ENCODE measurements at regions not wholly inside any gene's neighbourhood (a gene's known extent, or its start where the extent isn't known, plus 50 kb on each side); places are given as distances from the start of the nearest gene placed in this dataset.

GRCh38 chr4:41880022-41880837, 55.0 kb upstream of the TMEM33 start:
- H3K9me3 Mint-ChIP-seq (ENCODE audit: low read depth): no peaks in the 10 kb centered on the region
- H3K27ac Mint-ChIP-seq: no peak overlapping the region
- no peak overlapping the region for H3K4me3 Mint-ChIP-seq (ENCODE audit: low read depth)
- H3K4me1 Mint-ChIP-seq (ENCODE audit: low read depth): peaks cover 14% of the 10 kb centered on the region
- no peaks in the 10 kb centered on the region for H3K36me3 Mint-ChIP-seq (ENCODE audit: insufficient read depth)
- TF ChIP-seq CTCF (IDR thresholded peaks at IDR 0.05; ENCODE audit: unreplicated experiment): no peak
- DNase-seq (ENCODE audit: low spot score, unreplicated experiment): no peak
- H3K27me3 Mint-ChIP-seq: peaks cover 94% of the 10 kb centered on the region

- no peak for TF ChIP-seq CTCF (IDR thresholded peaks at IDR 0.05; ENCODE audit: unreplicated experiment)
- DNase-seq (ENCODE audit: low spot score, unreplicated experiment): no peak
- H3K27ac Mint-ChIP-seq: no peak overlapping the region
- H3K9me3 Mint-ChIP-seq (ENCODE audit: low read depth): no peaks in the 10 kb centered on the region
- peaks cover 94% of the 10 kb centered on the region for H3K27me3 Mint-ChIP-seq
- no peaks in the 10 kb centered on the region for H3K36me3 Mint-ChIP-seq (ENCODE audit: insufficient read depth)
- peaks cover 14% of the 10 kb centered on the region for H3K4me1 Mint-ChIP-seq (ENCODE audit: low read depth)
- no peak overlapping the region for H3K4me3 Mint-ChIP-seq (ENCODE audit: low read depth)
Measured at GRCh38 chr4:41879552-41879951, 55.7 kb upstream of the TMEM33 start.

DNA sequence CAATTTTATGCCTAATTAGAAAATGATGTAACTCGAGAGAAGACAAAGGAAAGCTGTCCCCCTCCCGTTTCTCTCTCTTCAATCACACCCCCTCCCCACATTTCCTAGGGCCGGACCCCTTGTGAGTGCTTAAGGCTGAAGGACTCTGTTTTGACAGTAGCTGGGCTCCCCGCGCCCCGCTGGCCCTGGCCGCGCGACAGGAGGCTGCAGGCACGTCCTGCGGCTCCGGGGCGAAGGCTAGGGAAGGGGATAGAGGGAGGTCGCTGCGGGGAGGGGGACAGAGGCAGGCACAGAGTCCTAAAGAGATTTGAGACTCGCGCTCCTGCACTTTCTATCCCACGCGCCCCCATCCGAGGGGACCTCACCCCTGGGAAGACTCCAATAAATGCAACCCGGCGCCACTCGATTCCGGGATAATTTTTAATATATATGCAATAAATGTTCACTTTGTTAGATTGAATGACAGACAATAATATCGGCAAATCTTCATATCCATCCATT, 56.2 kb upstream of the TMEM33 start:
- peaks cover 14% of the 10 kb centered on the region for H3K4me1 Mint-ChIP-seq (ENCODE audit: low read depth)
- no peak overlapping the region for H3K27ac Mint-ChIP-seq
- no peak overlapping the region for H3K4me3 Mint-ChIP-seq (ENCODE audit: low read depth)
- H3K27me3 Mint-ChIP-seq: peaks cover 94% of the 10 kb centered on the region
- H3K36me3 Mint-ChIP-seq (ENCODE audit: insufficient read depth): no peaks in the 10 kb centered on the region
- H3K9me3 Mint-ChIP-seq (ENCODE audit: low read depth): no peaks in the 10 kb centered on the region
- DNase-seq (ENCODE audit: low spot score, unreplicated experiment): no peak
- TF ChIP-seq CTCF (IDR thresholded peaks at IDR 0.05; ENCODE audit: unreplicated experiment): no peak

DNA sequence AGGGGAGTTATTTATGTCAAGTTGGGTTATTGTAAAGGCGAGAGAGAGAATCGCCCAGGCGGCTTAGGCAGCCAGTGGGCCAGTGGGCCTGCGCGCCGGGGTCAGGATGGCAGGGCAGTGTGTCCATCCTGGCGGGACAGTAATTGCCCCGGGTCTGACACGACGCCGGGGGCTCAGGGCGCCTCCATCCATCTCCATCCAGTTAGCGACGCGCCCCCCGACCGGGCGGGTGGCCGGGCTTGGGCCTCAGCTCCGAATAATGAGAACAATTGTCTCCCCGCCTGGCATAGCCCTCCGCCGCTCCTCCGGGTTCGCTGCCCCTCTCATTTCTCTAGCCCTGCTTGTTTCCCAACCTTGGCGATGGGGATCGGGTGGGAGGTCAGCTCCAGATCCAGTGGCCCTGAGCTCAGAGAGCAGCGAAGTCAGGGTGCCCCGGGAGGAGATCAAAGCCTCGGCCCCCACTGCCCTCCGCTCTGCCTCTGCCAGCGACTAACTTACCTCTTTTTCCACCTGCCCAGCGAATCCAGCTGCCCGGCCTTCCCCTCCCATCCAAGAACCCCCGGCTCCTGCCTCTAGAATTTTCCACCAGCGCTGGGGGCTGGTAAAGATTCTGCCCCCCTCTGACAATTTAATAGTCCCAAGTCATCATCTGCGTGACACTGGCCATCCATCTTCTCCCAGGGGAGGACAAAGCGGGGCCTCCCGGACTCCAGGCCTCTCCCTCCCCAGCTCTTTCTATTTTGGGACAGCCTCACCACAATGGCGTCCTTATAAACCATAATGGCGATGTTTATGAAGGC, 56.9 kb upstream of the TMEM33 start:
- no peak for TF ChIP-seq CTCF (IDR thresholded peaks at IDR 0.05; ENCODE audit: unreplicated experiment)
- peaks cover 14% of the 10 kb centered on the region for H3K4me1 Mint-ChIP-seq (ENCODE audit: low read depth)
- no peak overlapping the region for H3K4me3 Mint-ChIP-seq (ENCODE audit: low read depth)
- H3K27me3 Mint-ChIP-seq: peaks cover 94% of the 10 kb centered on the region
- no peak for DNase-seq (ENCODE audit: low spot score, unreplicated experiment)
- H3K27ac Mint-ChIP-seq: no peak overlapping the region
- H3K36me3 Mint-ChIP-seq (ENCODE audit: insufficient read depth): no peaks in the 10 kb centered on the region
- no peaks in the 10 kb centered on the region for H3K9me3 Mint-ChIP-seq (ENCODE audit: low read depth)

DNA sequence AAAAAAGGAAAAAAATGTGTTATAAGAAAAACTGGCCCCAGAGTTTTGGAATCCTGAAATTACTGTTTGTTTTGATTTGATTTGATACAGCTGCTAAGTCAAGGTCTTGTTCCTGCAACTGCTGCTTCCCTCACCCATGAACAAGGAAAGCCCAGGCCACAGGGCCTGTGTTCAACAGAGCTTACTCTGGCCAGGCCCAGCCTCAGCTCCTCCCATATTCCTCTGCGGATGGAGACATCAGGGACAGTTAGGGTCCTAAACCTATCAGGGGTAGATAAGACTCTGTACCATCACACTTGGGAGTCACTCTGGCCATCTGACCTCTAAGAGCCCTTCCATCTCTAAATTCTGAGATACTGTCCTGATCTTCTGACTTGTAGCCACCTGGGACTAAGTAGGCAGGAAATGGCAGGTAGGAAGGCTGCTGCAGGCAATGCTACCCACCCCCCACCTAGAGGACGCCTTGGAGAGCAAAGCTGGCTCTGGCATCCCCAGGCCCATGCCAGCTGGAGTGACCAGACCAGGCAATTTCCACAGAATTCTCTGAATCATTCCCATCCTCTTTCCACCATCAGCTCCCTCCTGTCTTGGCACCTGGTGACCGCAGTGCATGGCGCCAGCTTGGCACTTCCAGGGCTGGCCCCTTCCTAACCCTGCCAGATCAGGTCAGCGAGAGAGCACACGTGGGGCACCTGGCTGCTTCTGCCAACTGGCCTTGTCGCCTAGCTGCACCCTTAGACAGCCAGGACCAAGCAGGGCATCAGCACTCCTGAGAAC, 58.0 kb upstream of the TMEM33 start:
- Mint-ChIP-seq H3K27ac (no peak overlapping the region), H3K36me3 (ENCODE audit: insufficient read depth) (no peaks in the 10 kb centered on the region), H3K9me3 (ENCODE audit: low read depth) (no peaks in the 10 kb centered on the region), H3K4me3 (ENCODE audit: low read depth) (no peak overlapping the region), H3K27me3 (peaks cover 95% of the 10 kb centered on the region), H3K4me1 (ENCODE audit: low read depth) (peaks cover 14% of the 10 kb centered on the region)
- TF ChIP-seq CTCF (IDR thresholded peaks at IDR 0.05; ENCODE audit: unreplicated experiment): no peak
- no peak for DNase-seq (ENCODE audit: low spot score, unreplicated experiment)
